Gastroesophageal sphincter (tissue), 3 donors: ENCODE measurements at regions not wholly inside any gene's neighbourhood (a gene's known extent, or its start where the extent isn't known, plus 50 kb on each side); places are given as distances from the start of the nearest gene placed in this dataset.

Experiments
- POLR2AphosphoS5 ChIP-seq: sonication (generic); formaldehyde crosslinking; IDR thresholded peaks from one replicate; pipeline ENCODE4 v1.6.1; 2017; ENCODE audit warnings: antibody characterized with exemption
- TF ChIP-seq, protein P1 (sequence below), 4 experiments: fragments of 200-600 bp in 2 of 4; fragments of 450-650 bp in 2 of 4; sonication (generic) in 1 of 4; IDR thresholded peaks; one replicate each; pipeline ENCODE4 v1.5.1; 2017 to 2019; ENCODE audit warnings: antibody characterized with exemption in 4 of 4, mild to moderate bottlenecking in 2 of 4, moderate library complexity in 2 of 4

DNA sequence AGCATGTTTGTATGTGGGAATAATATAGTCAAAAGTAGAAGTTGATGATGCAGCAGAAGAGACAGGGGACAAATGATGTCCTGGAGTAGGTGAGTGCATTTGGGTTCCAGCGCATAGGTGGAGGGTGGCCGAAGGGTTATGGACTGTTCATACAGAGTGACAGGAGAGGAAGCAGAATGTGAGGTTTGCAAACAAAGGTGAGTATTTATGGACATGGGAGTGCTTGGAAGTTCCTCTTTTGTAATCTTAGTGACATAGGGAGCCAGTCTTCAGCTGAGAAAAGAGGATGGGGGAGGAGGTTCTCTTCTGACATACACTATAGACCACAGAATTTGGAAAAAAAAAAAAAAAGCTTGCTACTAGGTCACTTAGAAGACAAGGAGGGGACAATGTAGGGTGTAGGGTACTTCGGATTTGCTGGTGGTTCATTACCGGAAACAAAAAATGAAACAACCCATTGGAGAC, 331.6 kb downstream of the DLEU7 start:
- TF ChIP-seq, protein P1, sequence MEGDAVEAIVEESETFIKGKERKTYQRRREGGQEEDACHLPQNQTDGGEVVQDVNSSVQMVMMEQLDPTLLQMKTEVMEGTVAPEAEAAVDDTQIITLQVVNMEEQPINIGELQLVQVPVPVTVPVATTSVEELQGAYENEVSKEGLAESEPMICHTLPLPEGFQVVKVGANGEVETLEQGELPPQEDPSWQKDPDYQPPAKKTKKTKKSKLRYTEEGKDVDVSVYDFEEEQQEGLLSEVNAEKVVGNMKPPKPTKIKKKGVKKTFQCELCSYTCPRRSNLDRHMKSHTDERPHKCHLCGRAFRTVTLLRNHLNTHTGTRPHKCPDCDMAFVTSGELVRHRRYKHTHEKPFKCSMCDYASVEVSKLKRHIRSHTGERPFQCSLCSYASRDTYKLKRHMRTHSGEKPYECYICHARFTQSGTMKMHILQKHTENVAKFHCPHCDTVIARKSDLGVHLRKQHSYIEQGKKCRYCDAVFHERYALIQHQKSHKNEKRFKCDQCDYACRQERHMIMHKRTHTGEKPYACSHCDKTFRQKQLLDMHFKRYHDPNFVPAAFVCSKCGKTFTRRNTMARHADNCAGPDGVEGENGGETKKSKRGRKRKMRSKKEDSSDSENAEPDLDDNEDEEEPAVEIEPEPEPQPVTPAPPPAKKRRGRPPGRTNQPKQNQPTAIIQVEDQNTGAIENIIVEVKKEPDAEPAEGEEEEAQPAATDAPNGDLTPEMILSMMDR (IDR thresholded peaks at IDR 0.05), result no peak
- TF ChIP-seq POLR2AphosphoS5, result no peak
